ENCODE measurements at regions not wholly inside any gene's neighbourhood (a gene's known extent, or its start where the extent isn't known, plus 50 kb on each side); places are given as distances from the start of the nearest gene placed in this dataset.

DNA sequence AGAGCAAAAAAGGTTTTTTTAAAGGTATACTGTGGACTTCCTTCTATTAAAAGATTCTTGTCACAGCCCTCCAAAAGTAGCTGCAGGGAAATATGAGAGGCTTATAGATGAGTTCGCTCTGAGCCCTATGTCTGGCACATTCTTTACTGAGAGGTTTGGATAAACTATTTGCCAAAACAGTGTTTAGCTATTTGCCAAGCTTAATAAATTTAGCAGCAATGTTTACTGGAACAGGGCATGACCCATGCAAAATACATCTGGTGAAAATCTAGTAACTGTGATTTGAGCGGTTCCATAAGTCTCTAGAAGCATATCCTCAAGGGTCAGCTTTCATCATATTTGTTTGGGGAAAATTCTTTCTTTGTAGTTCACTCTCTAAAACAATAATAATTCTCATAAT is 1696.7 kb upstream of the PIK3C3 start:
- TF ChIP-seq, protein P1, sequence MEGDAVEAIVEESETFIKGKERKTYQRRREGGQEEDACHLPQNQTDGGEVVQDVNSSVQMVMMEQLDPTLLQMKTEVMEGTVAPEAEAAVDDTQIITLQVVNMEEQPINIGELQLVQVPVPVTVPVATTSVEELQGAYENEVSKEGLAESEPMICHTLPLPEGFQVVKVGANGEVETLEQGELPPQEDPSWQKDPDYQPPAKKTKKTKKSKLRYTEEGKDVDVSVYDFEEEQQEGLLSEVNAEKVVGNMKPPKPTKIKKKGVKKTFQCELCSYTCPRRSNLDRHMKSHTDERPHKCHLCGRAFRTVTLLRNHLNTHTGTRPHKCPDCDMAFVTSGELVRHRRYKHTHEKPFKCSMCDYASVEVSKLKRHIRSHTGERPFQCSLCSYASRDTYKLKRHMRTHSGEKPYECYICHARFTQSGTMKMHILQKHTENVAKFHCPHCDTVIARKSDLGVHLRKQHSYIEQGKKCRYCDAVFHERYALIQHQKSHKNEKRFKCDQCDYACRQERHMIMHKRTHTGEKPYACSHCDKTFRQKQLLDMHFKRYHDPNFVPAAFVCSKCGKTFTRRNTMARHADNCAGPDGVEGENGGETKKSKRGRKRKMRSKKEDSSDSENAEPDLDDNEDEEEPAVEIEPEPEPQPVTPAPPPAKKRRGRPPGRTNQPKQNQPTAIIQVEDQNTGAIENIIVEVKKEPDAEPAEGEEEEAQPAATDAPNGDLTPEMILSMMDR (IDR thresholded peaks at IDR 0.05): no peak
- TF ChIP-seq POLR2AphosphoS5 (IDR thresholded peaks at IDR 0.05) (peak in 1 of 2 donors; percentile 26), EP300 (IDR thresholded peaks at IDR 0.05) (peak in 1 of 4 donors; percentile 13)
